Kidney (tissue), 13 donors: ENCODE measurements at regions not wholly inside any gene's neighbourhood (a gene's known extent, or its start where the extent isn't known, plus 50 kb on each side); places are given as distances from the start of the nearest gene placed in this dataset.
"Not testable (repeated sequence)": the region's sequence is repeated elsewhere in the genome, so short reads cannot be mapped to it uniquely, and the experiment has no call there.

Experiments
- DNase-seq, 5 donors: peaks; one replicate each; pipeline ENCODE4 v3.0.0-alpha.2; 2013 to 2020
- FAIRE-seq: peaks from 2 replicates; lab custom pipeline; 2012; peaks lifted over from hg19 to GRCh38; lab: Jason Lieb, UNC
- H3K27ac ChIP-seq, 2 donors: one replicate each; pipeline ENCODE4 v1.7.0; 2013; ENCODE audit warnings: low read depth in 2 of 2, low read length in 2 of 2, inconsistent platforms in 1 of 2
- H3K27me3 ChIP-seq: one replicate; pipeline ENCODE4 v1.7.1; 2013; ENCODE audit warnings: low read length, inconsistent platforms; ENCODE audit not compliant: control insufficient read depth, insufficient read depth
- H3K36me3 ChIP-seq, 3 donors: one replicate each; pipeline versions ENCODE4 v1.7.0 to v1.7.1; 2013; ENCODE audit warnings: low read length in 3 of 3, control low read depth in 1 of 3, inconsistent platforms in 1 of 3; ENCODE audit not compliant: insufficient read depth in 3 of 3, control insufficient read depth in 2 of 3
- H3K4me1 ChIP-seq, 3 donors: one replicate each; pipeline versions ENCODE4 v1.7.0 to v1.7.1; 2013; ENCODE audit warnings: low read length in 3 of 3, inconsistent platforms in 1 of 3, low read depth in 1 of 3; ENCODE audit not compliant: control insufficient read depth in 2 of 3, insufficient read depth in 2 of 3
- H3K4me3 ChIP-seq, 3 donors: one replicate each; pipeline versions ENCODE4 v1.7.0 to v1.8.1; 2013; ENCODE audit warnings: low read length in 3 of 3, control low read depth in 1 of 3, inconsistent platforms in 1 of 3
- H3K9ac ChIP-seq, 3 donors: one replicate each; pipeline versions ENCODE4 v1.7.0 to v1.7.1; 2013; ENCODE audit warnings: low read length in 3 of 3, control low read depth in 1 of 3, inconsistent platforms in 1 of 3
- H3K9me3 ChIP-seq, 3 donors: one replicate each; pipeline versions ENCODE4 v1.7.0 to v1.7.1; 2013; ENCODE audit warnings: low read length in 3 of 3, control low read depth in 1 of 3, inconsistent platforms in 1 of 3; ENCODE audit not compliant: control insufficient read depth in 2 of 3, insufficient read depth in 1 of 3
- CTCF ChIP-seq: IDR thresholded peaks from 3 replicates; pipeline ENCODE4 v1.5.1; 2012; ENCODE audit warnings: mild to moderate bottlenecking, moderate library complexity, borderline replicate concordance; ENCODE audit not compliant: insufficient read depth; ENCODE audit errors: extremely low read depth
- intact Hi-C: fragments of 100-400 bp; cut with DNase I; formaldehyde crosslinking; loops from one replicate; pipeline ENCODE4 v1.11.1; 2022
- donor health status: control.
- donor health status: control.
- donor health status: control.
- donor health status: control.
- donor health status: control.
- donor health status: DM: yes; HTN: yes; CAD: no.
- donor health status: Normal renal cell carcinoma (clear cell type).

- DNase-seq (no peak), FAIRE-seq (no peak)
- Histone ChIP-seq H3K9ac (no peak overlapping the region), H3K27ac (no peak overlapping the region), H3K27me3 (no peaks in the 10 kb centered on the region), H3K4me1 (no peaks in the 10 kb centered on the region), H3K4me3 (no peak overlapping the region), H3K36me3 (no peaks in the 10 kb centered on the region), H3K9me3 (no peaks in the 10 kb centered on the region)
- no peak for TF ChIP-seq CTCF
- intact Hi-C loops, result no loop called here
These were observed 246.1 kb downstream of the PCDH17 start for GRCh38 chr13:57877601-57878000.

GRCh38 chr13:57878291-57878690 lies 246.7 kb downstream of the PCDH17 start:
- no peak for TF ChIP-seq CTCF
- Histone ChIP-seq H3K27me3 (no peaks in the 10 kb centered on the region), H3K36me3 (no peaks in the 10 kb centered on the region), H3K9ac (no peak overlapping the region), H3K4me3 (no peak overlapping the region), H3K27ac (no peak overlapping the region), H3K9me3 (no peaks in the 10 kb centered on the region), H3K4me1 (no peaks in the 10 kb centered on the region)
- DNase-seq (no peak), FAIRE-seq (no peak)
- intact Hi-C loops, result no loop called here

GRCh38 chr13:57897225-57897624 lies 265.7 kb downstream of the PCDH17 start:
- no peak for TF ChIP-seq CTCF
- DNase-seq, result no peak
- no peak for FAIRE-seq
- H3K9ac ChIP-seq, result no peak overlapping the region
- no peaks in the 10 kb centered on the region for H3K9me3 ChIP-seq
- no peaks in the 10 kb centered on the region for H3K4me1 ChIP-seq
- no peak overlapping the region for H3K27ac ChIP-seq
- H3K27me3 ChIP-seq, result no peaks in the 10 kb centered on the region
- intact Hi-C loops, result no loop called here
- no peak overlapping the region for H3K4me3 ChIP-seq
- H3K36me3 ChIP-seq, result no peaks in the 10 kb centered on the region

GRCh38 chr13:57899096-57899495 lies 267.6 kb downstream of the PCDH17 start:
- H3K4me3 ChIP-seq, result no peak overlapping the region
- H3K4me1 ChIP-seq, result no peaks in the 10 kb centered on the region
- DNase-seq (no peak), FAIRE-seq (no peak)
- H3K27ac ChIP-seq, result no peak overlapping the region
- H3K36me3 ChIP-seq, result no peaks in the 10 kb centered on the region
- no peak for TF ChIP-seq CTCF
- H3K27me3 ChIP-seq, result no peaks in the 10 kb centered on the region
- H3K9ac ChIP-seq, result no peak overlapping the region
- intact Hi-C loops, result no loop called here
- H3K9me3 ChIP-seq, result no peaks in the 10 kb centered on the region

- H3K9ac ChIP-seq, H3K9me3 ChIP-seq, FAIRE-seq, H3K27me3 ChIP-seq, H3K27ac ChIP-seq, DNase-seq, H3K36me3 ChIP-seq, H3K4me1 ChIP-seq, intact Hi-C loops, H3K4me3 ChIP-seq: not testable (repeated sequence)
These were observed 278.3 kb downstream of the PCDH17 start for GRCh38 chr13:57909833-57910232.
